H1 (cell line): ENCODE measurements at regions not wholly inside any gene's neighbourhood (a gene's known extent, or its start where the extent isn't known, plus 50 kb on each side); places are given as distances from the start of the nearest gene placed in this dataset.

Source experiments
- CTCF ChIA-PET: fragments of 300-600 bp; sonication (Branson Sonifier 250); formaldehyde crosslinking; loops from one replicate; lab custom pipeline; 2021; ENCODE audit not compliant: partially characterized antibody; lab: Charles Lee
- POLR2A ChIA-PET: fragments of 300-600 bp; sonication (Branson Sonifier 250); formaldehyde crosslinking; loops from one replicate; lab custom pipeline; 2021; ENCODE audit warnings: inconsistent platforms; ENCODE audit not compliant: partially characterized antibody; lab: Charles Lee
- DNase-seq, 2 experiments: peaks; one replicate each; pipeline versions ENCODE4 v3.0.0 to v3.0.0-alpha.2; 2010 to 2022; ENCODE audit warnings: low spot score in 2 of 2, low read depth in 1 of 2, mixed read lengths in 1 of 2
- FAIRE-seq: peaks from 2 replicates; lab custom pipeline; 2011; peaks lifted over from hg19 to GRCh38; lab: Jason Lieb, UNC
- H2AFZ ChIP-seq: 2 replicates; pipeline ENCODE4 v1.8.1; 2012; ENCODE audit warnings: low read length, inconsistent platforms
- H2AK5ac ChIP-seq: 2 replicates; pipeline ENCODE4 v1.6.1; 2013; ENCODE audit warnings: low read depth, low read length
- H2BK120ac ChIP-seq: replicated peaks from 2 replicates; pipeline ENCODE3; 2013; ENCODE audit warnings: low read depth, low read length, inconsistent platforms
- H2BK12ac ChIP-seq: 2 replicates; pipeline ENCODE4 v1.6.1; 2013; ENCODE audit warnings: low read depth, low read length
- H2BK15ac ChIP-seq: 2 replicates; pipeline ENCODE4 v1.6.1; 2013; ENCODE audit warnings: low read length
- H2BK20ac ChIP-seq: 2 replicates; pipeline ENCODE4 v1.6.1; 2013; ENCODE audit warnings: low read length
- H2BK5ac ChIP-seq: 2 replicates; pipeline ENCODE4 v1.6.1; 2013; ENCODE audit warnings: low read depth, low read length
- H3K14ac ChIP-seq: 2 replicates; pipeline ENCODE4 v1.6.1; 2013; ENCODE audit warnings: inconsistent platforms; ENCODE audit not compliant: insufficient read length
- H3K18ac ChIP-seq: 2 replicates; pipeline ENCODE4 v1.6.1; 2013; ENCODE audit warnings: low read length; ENCODE audit errors: extremely low read depth
- H3K23ac ChIP-seq: 2 replicates; pipeline ENCODE4 v1.6.1; 2013; ENCODE audit warnings: inconsistent platforms; ENCODE audit not compliant: insufficient read length
- H3K23me2 ChIP-seq: 2 replicates; pipeline ENCODE4 v1.6.1; 2013; ENCODE audit warnings: low read depth, low read length
- H3K27ac ChIP-seq: 2 replicates; pipeline ENCODE4 v1.6.1; 2011; ENCODE audit warnings: low read depth, low read length, inconsistent platforms
- H3K27me3 ChIP-seq, 4 experiments: replicated peaks in 1 of 4; 1 replicate in 1 of 4; 2 replicates in 3 of 4; pipeline versions ENCODE4 v1.6.1 to v1.8.1; 2011 to 2013; ENCODE audit warnings: low read length in 3 of 4, mild to moderate bottlenecking in 3 of 4, inconsistent platforms in 2 of 4, mixed read lengths in 2 of 4, moderate library complexity in 1 of 4; ENCODE audit not compliant: control insufficient read depth in 3 of 4, insufficient read depth in 3 of 4; ENCODE audit errors: extremely low read depth in 1 of 4
- H3K36me3 ChIP-seq, 4 experiments: 2 replicates each; pipeline versions ENCODE4 v1.6.1 to v1.8.1; 2011 to 2013; ENCODE audit warnings: mild to moderate bottlenecking in 4 of 4, low read length in 3 of 4, moderate library complexity in 2 of 4, control low read depth in 1 of 4, inconsistent platforms in 1 of 4; ENCODE audit not compliant: insufficient read depth in 4 of 4, control insufficient read depth in 2 of 4
- H3K4ac ChIP-seq: replicated peaks from 2 replicates; pipeline ENCODE3; 2013; ENCODE audit warnings: low read length, low read depth, mixed read lengths, inconsistent platforms; ENCODE audit not compliant: insufficient read length
- H3K4me1 ChIP-seq, 4 experiments: replicated peaks in 1 of 4; 1 replicate in 1 of 4; 2 replicates in 3 of 4; pipeline versions ENCODE4 v1.6.1 to v1.8.1; 2011 to 2013; ENCODE audit warnings: low read length in 3 of 4, inconsistent platforms in 2 of 4, mixed read lengths in 1 of 4; ENCODE audit not compliant: insufficient read depth in 4 of 4, control insufficient read depth in 3 of 4
- H3K4me2 ChIP-seq, 2 experiments: 2 replicates each; pipeline versions ENCODE4 v1.6.1 to v1.8.1; 2011 to 2013; ENCODE audit warnings: low read depth in 2 of 2, low read length in 2 of 2, control low read depth in 1 of 2, inconsistent platforms in 1 of 2, mild to moderate bottlenecking in 1 of 2; ENCODE audit not compliant: insufficient read depth in 1 of 2
- H3K4me3 ChIP-seq, 4 experiments: fragments of 200-600, 300-600 bp in 1 of 4; sonication (generic), shearing (Covaris generic), sonication (Bioruptor Twin) in 1 of 4; 2 replicates each; pipeline versions ENCODE4 v1.5.1 to v1.8.1; 2011 to 2016; ENCODE audit warnings: low read length in 4 of 4, low read depth in 3 of 4, control low read depth in 2 of 4, inconsistent platforms in 2 of 4, mild to moderate bottlenecking in 2 of 4, mixed read lengths in 1 of 4, moderate library complexity in 1 of 4; ENCODE audit not compliant: insufficient read depth in 2 of 4; ENCODE audit errors: extremely low read depth in 1 of 4
- H3K56ac ChIP-seq: replicated peaks from 2 replicates; pipeline ENCODE3; 2013; ENCODE audit warnings: low read depth, mild to moderate bottlenecking, mixed read lengths, low read length, inconsistent platforms; ENCODE audit not compliant: insufficient read length
- H3K79me1 ChIP-seq: 2 replicates; pipeline ENCODE4 v1.6.1; 2013; ENCODE audit warnings: low read depth, low read length, control low read depth
- H3K79me2 ChIP-seq, 2 experiments: 2 replicates each; pipeline versions ENCODE4 v1.6.1 to v1.8.1; 2012 to 2013; ENCODE audit warnings: low read length in 2 of 2, mild to moderate bottlenecking in 2 of 2, inconsistent platforms in 1 of 2; ENCODE audit not compliant: insufficient read depth in 2 of 2, control insufficient read depth in 1 of 2
- H3K9ac ChIP-seq, 4 experiments: replicated peaks in 1 of 4; 1 replicate in 1 of 4; 2 replicates in 3 of 4; pipeline versions ENCODE4 v1.6.1 to v1.8.1; 2011 to 2013; ENCODE audit warnings: low read depth in 3 of 4, low read length in 3 of 4, control low read depth in 2 of 4, mild to moderate bottlenecking in 2 of 4, moderate library complexity in 2 of 4, inconsistent platforms in 1 of 4; ENCODE audit errors: extremely low read depth in 1 of 4
- H3K9me3 ChIP-seq, 2 experiments: 2 replicates each; pipeline versions ENCODE4 v1.6.1 to v1.8.1; 2012 to 2013; ENCODE audit warnings: mild to moderate bottlenecking in 2 of 2, moderate library complexity in 2 of 2, control low read depth in 1 of 2, inconsistent platforms in 1 of 2, low read depth in 1 of 2, low read length in 1 of 2, mixed read lengths in 1 of 2; ENCODE audit not compliant: insufficient read depth in 2 of 2
- H4K20me1 ChIP-seq, 2 experiments: replicated peaks in 1 of 2; 2 replicates each; pipeline versions ENCODE3 to v1.8.1; 2011 to 2013; ENCODE audit warnings: inconsistent platforms in 2 of 2, low read length in 2 of 2, mild to moderate bottlenecking in 1 of 2; ENCODE audit not compliant: insufficient read depth in 2 of 2, control insufficient read depth in 1 of 2
- H4K5ac ChIP-seq: 2 replicates; pipeline ENCODE4 v1.6.1; 2013; ENCODE audit warnings: low read length, low read depth, mixed read lengths, inconsistent platforms; ENCODE audit not compliant: insufficient read length
- H4K8ac ChIP-seq: 2 replicates; pipeline ENCODE4 v1.8.0; 2013; ENCODE audit warnings: mild to moderate bottlenecking, moderate library complexity, low read length, inconsistent platforms; ENCODE audit not compliant: insufficient read depth; ENCODE audit errors: extremely low read depth
- H4K91ac ChIP-seq: replicated peaks from 2 replicates; pipeline ENCODE3; 2013; ENCODE audit warnings: low read length, mixed read lengths, inconsistent platforms; ENCODE audit not compliant: insufficient read length
- BACH1 ChIP-seq: IDR thresholded peaks from 2 replicates; pipeline ENCODE4 v1.6.1; 2012; ENCODE audit warnings: low read length, improper control_type of control experiment
- BRCA1 ChIP-seq: IDR thresholded peaks from 2 replicates; pipeline ENCODE4 v1.6.1; 2012; ENCODE audit warnings: low read depth, low read length, improper control_type of control experiment
- CTCF ChIP-seq, 3 experiments: IDR thresholded peaks; 1 replicate in 2 of 3; 2 replicates in 1 of 3; pipeline versions ENCODE4 v1.5.1 to v1.6.1; 2011; ENCODE audit warnings: low read length in 3 of 3, mild to moderate bottlenecking in 3 of 3, inconsistent platforms in 2 of 3, low read depth in 1 of 3, moderate library complexity in 1 of 3; ENCODE audit not compliant: insufficient read depth in 1 of 3; ENCODE audit errors: control extremely low read depth in 1 of 3
- KDM5A ChIP-seq: fragments of 200-600 bp; IDR thresholded peaks from 2 replicates; pipeline ENCODE4 v1.7.1; 2012; ENCODE audit warnings: mild to moderate bottlenecking, low read length, inconsistent platforms, mixed read lengths
- WGBS, 2 experiments: shearing (Covaris generic) in 1 of 2; methylation state at CpG; one replicate each; pipeline versions ENCODE4 v1.1.6 to v1.1.7; 2013 to 2015; ENCODE audit warnings: low lambda C conversion rate in 2 of 2, mixed read lengths in 2 of 2, inconsistent platforms in 1 of 2, low coverage in 1 of 2, missing lambda C conversion rate in 1 of 2; ENCODE audit not compliant: insufficient replicate concordance in 2 of 2, insufficient coverage in 1 of 2, insufficient read length in 1 of 2; ENCODE audit errors: extremely low coverage in 1 of 2, missing lambda C conversion rate in 1 of 2; 5-methylcytosine and 5-hydroxymethylcytosine counted together

GRCh38 chr10:53432035-53432434 is 659.5 kb upstream of the MBL2 start:
- no peak overlapping the region for H2BK5ac ChIP-seq
- H3K56ac ChIP-seq = no peak overlapping the region
- no peak overlapping the region for H2BK20ac ChIP-seq
- H3K18ac ChIP-seq = no peak overlapping the region
- no peak overlapping the region for H4K5ac ChIP-seq
- H3K23ac ChIP-seq = no peak overlapping the region
- no peak for FAIRE-seq
- no peaks in the 10 kb centered on the region for H4K20me1 ChIP-seq
- no peaks in the 10 kb centered on the region; the same call in 1 of the 2 replicates for H3K23me2 ChIP-seq
- H3K27ac ChIP-seq = no peak overlapping the region
- TF ChIP-seq KDM5A (no peak), BACH1 (no peak), CTCF (IDR thresholded peaks at IDR 0.05; ENCODE audit: control extremely low read depth in 1 of 3, insufficient read depth in 1 of 3, low read depth in 1 of 3, low read length in 3 of 3) (no peak), BRCA1 (no peak)
- DNase-seq = no peak
- H3K14ac ChIP-seq = no peak overlapping the region
- no peaks in the 10 kb centered on the region for H3K9me3 ChIP-seq
- H2AK5ac ChIP-seq = no peak overlapping the region
- H3K9ac ChIP-seq = no peak overlapping the region; a peak in 1 of 7 replicates
- H2BK12ac ChIP-seq = no peak overlapping the region
- no peak overlapping the region for H2BK120ac ChIP-seq
- H3K4ac ChIP-seq = no peak overlapping the region
- no peak overlapping the region for H3K4me3 ChIP-seq
- H3K4me2 ChIP-seq = no peak overlapping the region
- no peaks in the 10 kb centered on the region for H3K79me1 ChIP-seq
- H2BK15ac ChIP-seq = no peak overlapping the region
- peaks cover 0 to 1% (median 0%) of the 10 kb centered on the region in 4 experiments; a peak in 1 of 7 replicates for H3K27me3 ChIP-seq
- CTCF ChIA-PET = interaction anchor here (1.2 kb wide), 1 partner anchor 28 kb away, joined by 3 read pairs; no protein-coding TSS in a partner anchor
- no peak overlapping the region for H4K8ac ChIP-seq
- H3K79me2 ChIP-seq = no peaks in the 10 kb centered on the region
- WGBS, 2 experiments = 91 to 100% methylated on average over 1 to 2 of the region's 2 CpGs
- H3K4me1 ChIP-seq = no peaks in the 10 kb centered on the region
- POLR2A ChIA-PET = no interaction called here
- H3K36me3 ChIP-seq = no peaks in the 10 kb centered on the region
- no peak overlapping the region for H4K91ac ChIP-seq
- H2AFZ ChIP-seq = no peak overlapping the region
